HG03060 (cell line): ENCODE measurements at regions not wholly inside any gene's neighbourhood (a gene's known extent, or its start where the extent isn't known, plus 50 kb on each side); places are given as distances from the start of the nearest gene placed in this dataset.

Experiments used
- ATAC-seq: cut with Tn5 transposase; IDR thresholded peaks from one replicate; pipeline ENCODE4 v1.9.1; 2021; ENCODE audit warnings: low read depth, moderate number of reproducible peaks; ENCODE audit not compliant: unreplicated experiment

DNA sequence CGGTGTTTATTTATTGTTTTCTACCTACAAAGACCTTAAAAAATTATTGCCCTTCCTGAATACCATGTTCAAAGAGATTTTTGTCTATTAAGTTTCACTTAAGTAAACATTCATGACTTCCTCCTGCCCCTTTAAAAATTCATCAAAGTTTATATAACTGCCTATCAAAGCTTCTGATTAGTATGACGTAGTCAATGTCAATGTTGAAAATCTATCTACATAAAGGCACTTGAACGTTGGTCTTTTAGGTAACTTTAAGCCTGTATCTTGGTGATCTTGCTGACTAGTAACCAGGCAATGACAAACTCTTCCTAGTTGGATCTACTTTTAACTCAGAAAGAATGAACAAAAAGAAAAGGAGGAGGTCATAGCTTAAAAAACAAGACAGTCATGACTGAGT, 97.2 kb downstream of the MAIP1 start:
- ATAC-seq: no peak

DNA sequence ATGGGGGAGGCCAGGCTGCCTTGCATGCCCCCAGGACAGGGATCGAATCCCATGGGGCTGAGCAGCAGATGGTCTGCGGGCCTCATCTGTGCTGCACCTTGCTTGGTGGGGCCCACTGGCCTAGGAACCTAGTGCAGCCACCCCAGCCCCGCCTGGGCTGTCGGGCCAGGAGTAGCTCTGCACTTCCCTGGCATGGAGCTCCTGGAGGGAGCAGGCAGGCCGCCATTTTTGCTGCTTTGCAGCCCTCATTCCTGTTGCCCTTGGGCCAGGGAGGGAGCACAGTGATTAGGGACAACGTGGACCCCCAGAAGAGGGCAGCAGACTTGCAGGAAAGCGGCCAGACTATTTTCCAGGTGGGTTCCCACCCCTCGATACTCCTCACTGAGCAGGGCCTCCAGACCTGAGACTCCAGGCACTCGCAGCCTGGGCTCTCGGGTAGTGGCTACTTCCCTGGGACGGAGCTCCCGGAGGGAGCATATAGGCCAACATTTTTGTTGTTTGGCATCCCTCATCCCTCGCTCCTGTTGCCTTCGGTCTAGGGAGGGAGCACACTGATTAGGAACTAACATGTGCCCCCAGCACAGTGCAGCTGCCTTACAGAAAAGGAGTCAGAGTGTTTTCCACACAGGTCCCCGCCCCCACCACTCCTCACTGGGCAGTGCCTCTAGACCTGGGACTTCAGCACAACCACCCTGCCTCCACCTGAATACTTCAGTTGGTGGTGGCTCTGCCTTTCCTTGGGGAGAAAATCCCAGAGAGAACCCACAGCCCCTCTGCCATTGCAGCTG, 99.5 kb downstream of the MAIP1 start:
- ATAC-seq: no peak

DNA sequence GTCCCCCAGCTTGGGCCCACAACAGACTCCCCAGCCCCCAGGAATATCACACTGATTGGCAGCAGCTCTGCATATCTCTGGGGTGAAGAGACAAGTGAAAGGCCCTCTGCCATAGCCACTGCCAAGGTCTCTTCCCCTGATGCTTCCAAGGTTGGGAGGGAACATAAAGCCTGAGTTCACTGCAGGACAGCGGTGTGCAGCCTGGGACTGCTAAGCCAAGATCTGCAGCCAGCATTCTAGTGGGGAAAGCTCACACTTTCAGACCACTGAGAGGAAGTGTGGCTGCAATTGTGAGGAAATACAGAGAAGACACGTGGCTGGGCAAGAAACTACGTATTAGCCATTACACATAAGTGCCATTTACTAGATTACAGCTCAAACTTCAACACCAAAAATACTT, 100.7 kb downstream of the MAIP1 start:
- ATAC-seq: no peak

DNA sequence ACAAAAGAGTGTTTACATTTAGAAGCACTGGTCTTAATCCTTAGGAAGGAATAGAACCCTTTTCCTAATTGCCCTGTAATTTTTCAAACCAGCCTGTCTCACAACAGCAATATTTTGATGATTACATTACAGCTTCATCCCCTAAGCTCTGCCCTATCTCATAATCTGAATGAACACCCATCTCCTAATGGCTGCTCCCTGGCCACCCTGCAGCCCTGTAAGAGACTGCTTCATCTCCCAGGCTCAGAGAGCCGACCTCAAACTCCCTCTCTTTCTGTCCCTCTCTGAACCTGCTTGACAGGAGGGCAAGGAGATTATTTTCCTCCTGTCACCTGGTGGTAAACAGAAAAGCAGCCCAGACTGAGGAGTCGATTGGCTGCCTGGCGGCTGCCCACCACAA, 107.8 kb downstream of the MAIP1 start:
- ATAC-seq: no peak

DNA sequence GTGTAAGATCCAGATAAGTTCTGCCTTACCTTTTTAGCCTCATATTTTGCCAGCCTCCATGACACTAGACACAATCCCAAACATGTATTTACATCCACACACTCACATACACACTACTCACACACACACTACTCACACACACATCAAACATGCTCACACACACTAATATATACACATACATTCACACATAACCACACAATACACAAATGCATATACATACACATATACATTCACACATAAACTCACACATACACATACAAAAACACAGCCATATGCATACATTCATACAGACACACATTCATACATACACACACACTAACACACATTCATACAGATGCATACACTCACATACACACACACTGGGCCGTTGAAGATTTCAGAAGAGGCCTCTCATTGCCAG, 109.5 kb downstream of the MAIP1 start:
- ATAC-seq: no peak

DNA sequence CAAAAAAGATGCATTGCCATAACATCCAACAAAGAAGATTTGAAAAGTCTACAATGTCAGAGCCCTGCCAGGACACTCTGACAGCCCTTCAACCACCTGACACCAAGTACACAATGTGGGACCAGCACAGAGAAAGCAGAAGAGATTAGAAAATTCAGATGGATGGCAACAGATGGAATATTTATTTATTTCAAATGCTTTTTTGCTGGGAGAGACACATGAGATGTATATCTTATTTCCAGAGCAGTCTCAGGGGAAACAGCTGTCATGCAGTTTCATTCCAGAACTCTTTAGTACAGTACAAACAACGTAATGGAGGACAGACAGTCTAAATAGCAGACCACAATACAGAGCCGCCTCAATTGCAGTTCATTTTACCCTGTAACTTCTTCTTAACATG, 110.1 kb downstream of the MAIP1 start:
- ATAC-seq: no peak

DNA sequence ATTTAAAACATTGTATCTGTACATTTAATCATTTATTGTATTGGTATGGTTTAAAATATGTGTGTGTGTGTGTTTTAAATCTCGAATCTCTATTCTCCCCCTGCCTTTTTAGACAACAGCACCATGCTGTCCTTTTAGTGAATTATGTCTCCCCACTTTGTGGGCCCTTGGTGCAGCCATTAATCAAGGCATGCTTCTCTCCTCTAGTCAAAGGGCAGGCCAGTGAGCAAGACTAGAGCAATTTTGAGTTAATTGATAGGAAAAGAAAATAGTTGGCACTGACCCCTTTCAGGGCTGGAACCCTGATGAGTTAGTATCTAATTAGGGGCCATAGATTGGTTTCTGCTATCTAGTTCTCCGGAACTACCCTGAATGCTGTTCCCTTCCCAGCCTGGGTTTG, 111.0 kb downstream of the MAIP1 start:
- no peak for ATAC-seq

DNA sequence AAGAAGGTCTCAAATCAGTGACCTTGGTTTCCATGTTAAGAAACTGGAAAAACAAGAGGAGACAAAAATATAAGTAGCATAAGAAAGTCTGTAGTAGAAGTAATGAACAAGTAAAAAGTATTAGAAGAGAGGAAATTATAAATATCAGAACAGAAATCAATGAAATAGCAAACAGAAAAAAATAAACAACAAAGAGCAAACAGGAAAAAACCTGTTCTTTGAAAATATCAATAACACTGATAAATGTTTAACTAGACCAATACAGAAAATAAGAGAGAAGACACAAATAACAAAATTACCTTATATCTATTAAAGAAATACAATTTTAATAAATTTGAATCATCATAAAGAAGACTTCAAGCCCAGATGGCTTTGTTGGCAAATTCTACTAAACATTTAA, 113.3 kb downstream of the MAIP1 start:
- no peak for ATAC-seq

DNA sequence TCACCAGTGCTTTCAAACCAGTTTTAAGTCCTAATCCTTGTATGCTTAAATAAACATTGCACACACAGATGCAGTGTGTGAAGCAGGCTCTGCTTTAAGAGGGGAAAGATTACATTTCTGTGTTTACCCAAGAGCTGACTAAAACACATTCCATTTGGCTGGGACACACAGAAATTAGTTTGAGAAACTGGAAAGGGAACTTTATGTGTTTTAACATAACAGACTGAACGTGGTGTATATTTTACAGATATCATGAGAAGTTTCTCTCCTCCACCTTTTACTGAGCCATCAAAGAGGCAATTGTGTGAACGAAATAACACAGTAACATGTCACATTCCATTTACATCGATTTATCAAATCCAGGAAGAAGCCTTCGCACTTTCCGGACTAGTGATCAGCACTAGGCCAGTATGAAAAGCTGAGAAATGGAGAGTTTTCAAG, 121.8 kb downstream of the MAIP1 start:
- ATAC-seq: no peak

DNA sequence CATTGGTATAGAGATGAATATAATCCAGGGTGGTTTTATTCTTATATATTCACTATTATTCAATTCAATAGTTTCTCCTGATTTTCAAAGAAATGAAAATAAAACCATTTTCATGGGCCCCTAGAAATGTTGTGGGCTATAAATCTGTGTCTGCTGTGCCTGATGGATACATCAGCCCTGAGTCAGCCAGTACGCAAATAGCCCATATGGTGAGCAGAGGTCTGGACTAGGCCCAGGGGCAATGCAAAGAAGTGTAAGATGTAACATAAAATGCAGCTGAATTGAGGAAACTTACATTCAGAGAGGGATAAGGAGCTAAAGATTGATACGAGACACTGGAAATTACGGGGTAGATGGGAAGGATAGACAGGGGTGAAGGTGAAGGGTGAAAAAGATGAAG, 122.5 kb downstream of the MAIP1 start:
- no peak for ATAC-seq

DNA sequence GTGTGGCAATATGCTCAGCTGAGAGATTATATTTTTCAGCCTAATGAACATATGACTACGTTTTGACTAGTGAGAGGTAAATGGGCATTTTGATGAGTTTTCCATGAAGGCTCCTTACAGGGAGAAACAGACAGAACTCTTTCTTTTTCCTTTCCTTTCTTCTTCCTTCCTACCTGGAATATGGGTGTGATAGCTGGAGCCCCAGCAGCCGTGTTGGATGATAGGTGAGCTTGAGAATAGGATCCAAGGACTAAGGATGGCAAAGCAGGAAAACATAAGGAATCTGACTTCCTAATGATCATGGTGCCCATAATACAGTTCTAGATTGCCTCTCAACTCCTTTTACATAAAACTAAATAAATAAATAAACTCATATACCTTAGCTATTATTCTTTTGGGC, 124.0 kb downstream of the MAIP1 start:
- no peak for ATAC-seq

DNA sequence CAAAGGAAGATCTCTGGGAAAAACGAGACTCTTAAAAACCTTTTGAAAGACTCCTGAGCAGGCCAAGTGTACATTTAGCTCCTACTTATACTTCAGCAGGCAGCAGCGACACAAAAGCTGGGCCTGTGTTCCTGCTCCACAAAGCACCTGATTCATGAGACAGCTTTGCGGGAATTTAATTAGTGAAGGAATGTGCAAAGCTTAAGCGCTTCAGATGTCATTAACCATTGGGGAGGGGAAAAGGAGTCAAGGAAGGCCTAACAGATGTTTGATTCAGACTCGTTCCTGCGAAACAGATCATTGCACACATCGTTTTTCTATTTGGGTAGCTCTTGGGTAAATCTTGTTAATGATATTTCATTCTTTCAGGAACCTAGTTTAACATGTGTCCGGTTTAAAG, 125.9 kb downstream of the MAIP1 start:
- no peak for ATAC-seq

DNA sequence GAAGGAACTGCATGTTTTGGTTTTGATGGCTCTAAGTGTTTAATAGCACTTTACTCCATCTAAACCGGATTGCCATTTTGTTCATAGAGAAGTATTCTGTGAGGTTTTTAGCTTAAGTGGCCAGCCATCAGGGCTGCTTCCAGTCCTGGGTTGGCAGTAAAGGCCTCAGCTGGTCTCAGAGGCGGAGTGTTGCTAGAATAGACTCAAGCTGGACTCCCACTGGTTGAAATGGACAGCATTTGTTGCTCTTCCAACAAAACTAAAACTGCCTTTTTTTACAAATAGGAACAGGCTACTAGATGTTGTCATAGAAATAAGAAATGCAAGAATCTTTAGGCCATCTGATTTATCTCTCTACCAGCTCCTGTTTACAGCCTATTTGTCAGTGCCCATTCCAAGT, 126.4 kb downstream of the MAIP1 start:
- ATAC-seq: no peak

DNA sequence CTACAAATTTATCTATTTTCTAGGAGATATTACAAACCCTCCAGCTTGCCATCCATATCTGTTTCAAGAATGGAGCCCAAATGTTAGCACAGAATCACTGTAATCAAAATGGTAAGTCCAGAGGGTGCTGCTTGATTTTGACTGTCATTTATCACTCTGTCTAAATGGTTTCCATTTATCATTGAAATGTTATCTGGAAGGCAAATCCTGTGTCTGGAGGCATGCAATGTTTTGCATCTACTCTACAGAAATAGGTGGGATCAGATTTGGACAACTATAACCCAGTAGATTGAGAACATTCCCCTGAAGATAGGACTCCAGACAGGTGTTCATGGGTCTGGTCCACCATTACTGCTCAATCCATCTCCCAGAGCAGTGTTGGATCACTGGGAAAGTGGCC, 128.7 kb downstream of the MAIP1 start:
- ATAC-seq: no peak

DNA sequence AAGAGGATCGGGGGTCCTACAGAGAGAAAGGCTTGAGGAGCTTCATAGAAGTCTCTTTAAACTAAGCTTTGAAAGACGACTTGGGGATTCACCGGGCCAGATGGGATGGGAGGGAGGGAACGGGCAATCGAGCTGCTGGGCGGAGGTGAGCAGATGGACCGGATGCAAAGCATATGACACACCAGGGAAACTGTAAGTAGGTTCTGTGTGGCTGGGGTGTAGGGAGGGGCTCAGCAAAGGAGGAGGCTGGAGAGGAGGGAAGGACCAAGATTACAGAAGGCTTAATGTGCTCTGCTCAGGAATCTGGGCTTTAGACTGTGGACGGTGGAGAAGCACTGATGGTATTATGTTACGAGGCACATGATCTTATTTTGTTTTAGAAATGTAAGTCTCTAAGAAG, 131.5 kb downstream of the MAIP1 start:
- no peak for ATAC-seq

DNA sequence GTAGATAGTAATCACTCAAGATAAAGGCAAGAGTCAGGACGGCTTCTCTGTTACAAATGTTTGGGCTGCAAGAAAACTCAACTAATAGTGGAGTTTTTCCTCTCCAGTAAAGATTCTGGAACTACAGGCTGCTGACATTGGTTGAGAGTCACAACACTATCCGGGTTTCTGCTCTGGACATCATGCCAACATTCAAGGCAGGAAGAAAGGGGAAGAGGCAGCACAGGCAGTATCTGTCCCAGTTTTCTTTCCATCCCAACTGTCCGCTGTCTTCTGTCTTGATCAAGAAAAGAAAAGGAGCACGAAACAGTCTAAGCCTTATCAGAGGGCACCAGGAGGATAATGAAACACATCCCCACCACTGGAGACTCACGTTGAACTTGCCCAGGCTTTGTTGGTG, 132.1 kb downstream of the MAIP1 start:
- ATAC-seq: no peak

DNA sequence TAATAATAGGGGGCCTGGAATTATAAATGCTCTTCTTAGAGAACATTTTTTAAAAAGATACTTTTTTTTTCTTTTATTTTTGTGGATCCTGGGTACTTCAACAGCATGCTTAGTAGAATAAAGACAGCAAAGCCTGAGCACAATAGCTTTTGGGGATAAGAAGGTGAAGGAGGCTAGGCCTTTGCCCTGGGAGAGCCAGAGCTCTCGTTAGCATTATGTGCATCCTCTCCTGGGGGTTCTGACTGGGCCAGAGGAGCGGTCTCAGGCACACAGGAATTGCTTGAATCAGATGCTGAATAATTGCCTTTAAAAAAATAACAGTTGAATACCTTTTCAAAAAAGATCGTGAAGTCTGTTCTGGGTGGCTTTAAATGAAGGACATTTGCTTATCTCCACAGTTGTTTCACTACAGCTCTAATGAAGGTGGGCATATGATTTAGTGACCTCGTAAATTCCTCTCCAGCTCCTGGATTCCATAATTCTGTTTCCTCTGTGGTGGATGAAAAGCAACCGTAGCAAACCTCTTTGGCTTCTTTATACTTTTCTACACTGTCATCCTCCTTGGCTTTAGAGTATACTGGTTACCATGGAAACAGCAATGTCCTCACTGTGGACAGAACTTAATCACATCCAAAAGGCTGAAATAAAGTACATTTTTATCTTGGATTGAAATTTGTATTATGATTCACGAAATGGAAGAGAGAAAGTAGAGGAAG, 133.8 kb downstream of the MAIP1 start:
- ATAC-seq: no peak

DNA sequence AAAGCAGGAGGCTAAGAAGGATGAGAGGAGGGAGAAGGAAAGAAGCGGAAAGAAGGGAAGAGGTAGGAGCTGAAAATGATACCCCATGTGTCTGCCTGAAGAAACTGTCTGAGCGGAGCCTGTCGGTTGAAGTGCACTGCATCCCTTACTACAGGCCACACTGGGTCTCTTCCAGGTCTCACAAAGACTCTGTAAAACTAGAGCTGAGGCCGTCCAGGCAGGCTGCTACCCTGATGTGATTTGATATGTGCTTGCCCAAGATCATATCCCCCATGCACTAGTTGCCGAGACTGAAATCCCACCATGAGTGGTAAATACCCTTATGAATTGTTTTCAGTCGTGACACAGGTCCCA, 134.4 kb downstream of the MAIP1 start:
- ATAC-seq: no peak

DNA sequence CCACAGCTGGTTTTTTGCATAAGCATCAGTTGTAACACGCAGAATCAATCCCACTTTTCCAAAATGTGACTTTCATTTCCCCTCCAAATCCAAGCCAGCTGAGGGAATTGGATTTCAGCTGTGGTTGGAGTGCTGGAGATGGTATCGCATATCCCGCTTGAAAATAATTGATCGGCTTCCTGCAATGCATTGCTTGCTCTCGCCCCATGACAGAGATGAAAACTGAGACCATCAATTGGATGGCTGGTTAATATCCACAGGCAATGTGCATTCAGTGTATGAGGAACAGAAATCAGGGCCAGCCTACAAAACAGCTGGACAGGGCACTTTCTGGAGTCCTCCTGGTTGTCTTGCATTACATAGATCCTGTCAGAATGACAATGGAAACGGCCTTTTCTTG, 135.3 kb downstream of the MAIP1 start:
- ATAC-seq: no peak

DNA sequence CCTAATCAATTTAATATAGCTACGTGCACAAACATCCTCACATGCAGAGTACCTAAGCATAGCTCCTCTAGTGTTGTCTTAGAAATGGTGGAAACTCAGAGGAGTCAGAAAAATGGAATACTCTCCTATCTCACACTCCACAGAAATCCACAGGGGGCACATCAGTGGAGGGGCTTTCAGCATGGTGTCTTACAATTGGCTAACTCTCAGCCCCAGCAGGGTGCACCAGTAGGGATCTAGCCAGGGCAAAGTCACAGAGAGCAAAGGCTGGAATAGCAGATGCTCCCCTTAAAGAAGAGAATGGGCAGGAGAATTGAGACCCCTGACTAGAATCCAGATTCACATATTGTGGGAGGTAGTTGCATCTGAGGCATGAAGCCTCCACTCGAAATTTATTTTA, 135.7 kb downstream of the MAIP1 start:
- no peak for ATAC-seq

DNA sequence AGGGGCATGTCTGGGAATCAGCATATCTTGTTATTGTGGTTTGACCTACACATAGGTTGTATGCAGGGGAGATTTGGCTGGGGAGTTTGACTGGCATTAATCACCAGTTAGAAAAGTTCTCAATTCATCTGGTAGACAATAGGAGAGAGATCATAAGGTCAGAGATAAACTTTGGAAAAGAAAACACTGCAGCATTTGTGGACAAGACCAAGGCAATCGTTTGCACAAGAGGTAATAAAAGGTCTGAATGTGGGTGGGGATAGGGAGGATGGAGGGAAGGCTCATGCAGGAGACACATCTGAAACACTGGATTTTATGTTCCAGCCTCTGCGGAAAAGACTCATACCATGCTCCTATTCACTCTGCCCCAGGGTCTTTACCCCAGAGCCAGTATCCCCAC, 136.9 kb downstream of the MAIP1 start:
- ATAC-seq: no peak

DNA sequence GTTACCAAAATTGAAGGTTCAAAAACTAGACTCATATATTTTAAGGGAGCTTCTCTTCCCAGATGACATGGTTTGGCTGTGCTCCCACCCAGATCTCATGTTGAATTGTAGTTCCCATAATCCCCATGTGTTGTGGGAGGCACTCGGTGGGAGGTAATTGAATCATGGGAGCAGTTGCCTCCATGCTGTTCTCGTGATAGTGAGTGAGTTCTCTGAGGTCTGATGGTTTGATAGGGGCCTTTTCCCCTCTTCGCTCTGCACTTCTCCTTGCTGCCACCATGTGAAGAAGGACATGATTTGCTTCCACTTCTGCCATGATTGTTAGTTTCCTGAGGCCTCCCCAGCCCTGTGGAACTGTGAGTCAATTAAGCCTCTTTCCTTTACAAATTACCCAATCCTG, 140.1 kb downstream of the MAIP1 start:
- no peak for ATAC-seq
